HEK293T (cell line): ENCODE measurements at regions not wholly inside any gene's neighbourhood (a gene's known extent, or its start where the extent isn't known, plus 50 kb on each side); places are given as distances from the start of the nearest gene placed in this dataset.
"Not testable (repeated sequence)": the region's sequence is repeated elsewhere in the genome, so short reads cannot be mapped to it uniquely, and the experiment has no call there.

Experiments
- CTCF ChIA-PET: fragments of 350-600 bp; formaldehyde crosslinking; extraction: SDS; loops from one replicate; lab custom pipeline; 2021; ENCODE audit warnings: antibody characterized with exemption, inconsistent platforms; lab: Yijun Ruan, JAX
- POLR2A ChIA-PET: fragments of 350-600 bp; formaldehyde crosslinking; extraction: SDS; loops from one replicate; lab custom pipeline; 2020; ENCODE audit warnings: antibody characterized with exemption, inconsistent platforms; lab: Yijun Ruan, JAX
- DNase-seq: peaks from one replicate; pipeline ENCODE4 v3.0.0; 2012; ENCODE audit warnings: mixed read lengths; ENCODE audit errors: extremely low spot score
- ARNT ChIP-seq: fragments of 450-650 bp; IDR thresholded peaks from 2 replicates; pipeline ENCODE4 v1.6.1; 2017; ENCODE audit warnings: mild to moderate bottlenecking
- BHLHE40 ChIP-seq: fragments of 450-650 bp; IDR thresholded peaks from 2 replicates; pipeline ENCODE4 v1.6.1; 2016; ENCODE audit warnings: mild to moderate bottlenecking, moderate library complexity, borderline replicate concordance
- CTBP1 ChIP-seq: fragments of 450-650 bp; IDR thresholded peaks from 2 replicates; pipeline ENCODE4 v1.6.1; 2016; ENCODE audit warnings: borderline replicate concordance
- ELF4 ChIP-seq: fragments of 450-650 bp; IDR thresholded peaks from 2 replicates; pipeline ENCODE4 v1.6.1; 2017; ENCODE audit warnings: antibody characterized with exemption
- FOXA1 ChIP-seq: fragments of 450-650 bp; IDR thresholded peaks from 2 replicates; pipeline ENCODE4 v1.6.1; 2016; ENCODE audit warnings: mild to moderate bottlenecking
- FOXK2 ChIP-seq: fragments of 450-650 bp; IDR thresholded peaks from 2 replicates; pipeline ENCODE4 v1.6.1; 2016; ENCODE audit warnings: mild to moderate bottlenecking
- FOXM1 ChIP-seq: fragments of 450-650 bp; IDR thresholded peaks from 2 replicates; pipeline ENCODE4 v1.6.1; 2017; ENCODE audit warnings: mild to moderate bottlenecking, borderline replicate concordance
- HDGF ChIP-seq: fragments of 450-650 bp; IDR thresholded peaks from 2 replicates; pipeline ENCODE4 v1.6.1; 2017; ENCODE audit warnings: antibody characterized with exemption, borderline replicate concordance
- L3MBTL2 ChIP-seq: fragments of 450-650 bp; conservative IDR thresholded peaks from 2 replicates; pipeline ENCODE4 v1.6.1; 2016; ENCODE audit warnings: mild to moderate bottlenecking
- LEF1 ChIP-seq: fragments of 450-650 bp; IDR thresholded peaks from 2 replicates; pipeline ENCODE4 v1.6.1; 2017; ENCODE audit warnings: mild to moderate bottlenecking, borderline replicate concordance
- NFRKB ChIP-seq: fragments of 450-650 bp; IDR thresholded peaks from 2 replicates; pipeline ENCODE4 v1.6.1; 2016; ENCODE audit warnings: mild to moderate bottlenecking, moderate library complexity
- PKNOX1 ChIP-seq: fragments of 450-650 bp; IDR thresholded peaks from 2 replicates; pipeline ENCODE4 v1.6.1; 2016
- SP1 ChIP-seq: fragments of 450-650 bp; IDR thresholded peaks from 2 replicates; pipeline ENCODE4 v1.6.1; 2017
- SUZ12 ChIP-seq: fragments of 450-650 bp; IDR thresholded peaks from 2 replicates; pipeline ENCODE4 v1.6.1; 2016; ENCODE audit warnings: mild to moderate bottlenecking
- TARDBP ChIP-seq: fragments of 450-650 bp; IDR thresholded peaks from 2 replicates; pipeline ENCODE4 v1.6.1; 2016
- ZNF384 ChIP-seq: fragments of 450-650 bp; IDR thresholded peaks from 2 replicates; pipeline ENCODE4 v1.6.1; 2016

DNA sequence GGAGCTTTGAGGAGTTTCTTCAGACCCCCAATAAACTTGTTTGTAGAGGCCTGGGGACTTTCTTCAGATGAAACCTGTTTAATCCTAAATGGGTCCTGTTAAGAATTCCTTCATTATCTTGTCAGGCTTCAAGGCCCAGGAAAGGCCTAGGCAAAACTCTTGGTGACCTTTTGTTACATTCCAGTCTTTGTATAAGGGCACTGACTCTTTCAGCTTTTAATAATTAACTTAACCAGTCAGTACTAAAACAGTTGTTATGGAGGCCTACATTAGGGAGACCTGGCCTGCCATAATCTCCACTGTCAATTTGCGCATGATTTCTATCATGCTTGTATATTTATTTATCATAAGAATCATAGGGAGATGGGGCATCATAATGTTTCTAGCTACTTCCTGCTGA lies 110.2 kb downstream of the FCRL5 start:
- no peak for DNase-seq
- ChIA-PET POLR2A (no interaction called here), CTCF (no interaction called here)
- no peak for TF ChIP-seq ZNF384

DNA sequence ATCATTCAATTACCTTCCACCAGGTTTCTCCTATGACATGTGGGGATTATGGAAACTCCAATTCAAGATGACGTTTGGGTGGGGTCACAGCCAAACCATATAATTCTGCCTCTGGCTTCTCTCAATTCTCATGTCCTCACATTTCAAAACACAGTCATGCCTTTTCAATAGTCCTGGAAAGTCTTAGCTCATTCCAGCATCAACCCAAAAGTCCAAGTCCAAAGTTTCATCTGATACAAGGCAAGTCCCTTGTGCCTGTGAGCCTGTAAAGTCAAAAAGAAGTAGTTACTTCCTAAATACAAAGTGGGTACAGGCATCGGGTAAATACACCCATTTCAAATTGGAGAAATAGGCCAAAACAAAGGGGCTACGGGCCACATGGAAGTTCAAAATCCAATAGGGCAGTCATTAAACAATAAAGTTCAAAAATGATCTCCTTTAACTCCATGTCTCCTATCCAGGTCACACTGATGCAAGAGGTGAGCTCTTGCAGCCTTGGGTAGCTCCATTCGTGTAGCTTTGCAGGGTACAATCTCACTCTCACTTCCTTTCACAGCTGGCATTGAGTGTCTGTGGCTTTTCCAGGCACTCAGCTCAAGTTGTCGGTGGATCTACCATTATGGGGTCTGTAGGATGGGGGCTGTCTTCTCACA lies 112.9 kb downstream of the FCRL5 start:
- POLR2A ChIA-PET = no interaction called here
- TF ChIP-seq PKNOX1 (no peak), SUZ12 (no peak), ARNT (no peak), BHLHE40 (no peak), TARDBP (no peak), ZNF384 (no peak), ELF4 (no peak), FOXM1 (no peak), FOXA1 (no peak), SP1 (no peak), FOXK2 (no peak), HDGF (no peak), NFRKB (no peak), CTBP1 (no peak), L3MBTL2 (no peak), LEF1 (no peak)
- DNase-seq = no peak
- CTCF ChIA-PET = interaction anchor here (0.7 kb wide), 1 partner anchor 68 kb away, joined by 3 read pairs; no protein-coding TSS in a partner anchor

DNA sequence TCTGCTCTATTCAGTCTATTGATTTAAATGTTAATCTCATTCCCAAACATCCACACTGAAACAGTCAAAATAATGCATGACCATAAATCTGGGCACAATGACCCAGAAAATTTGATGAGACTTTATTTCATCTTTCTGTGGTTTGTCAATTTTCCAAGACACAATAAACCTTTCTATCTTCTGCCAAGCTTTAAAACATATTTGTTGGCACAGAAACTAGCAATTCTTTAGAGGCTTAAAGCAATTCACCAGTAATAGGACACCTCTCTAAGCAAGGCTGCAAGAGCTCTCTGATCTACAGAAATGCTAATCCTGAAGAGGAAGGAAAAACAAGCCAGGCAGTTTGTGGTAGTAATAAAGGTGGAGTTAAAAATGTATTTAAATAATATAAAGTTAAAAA lies 113.7 kb downstream of the FCRL5 start:
- CTCF ChIA-PET = no interaction called here
- DNase-seq = no peak
- POLR2A ChIA-PET = no interaction called here
- TF ChIP-seq FOXK2 = no peak
- no peak for TF ChIP-seq BHLHE40
- no peak for TF ChIP-seq NFRKB
- TF ChIP-seq LEF1 = no peak
- no peak for TF ChIP-seq ELF4

DNA sequence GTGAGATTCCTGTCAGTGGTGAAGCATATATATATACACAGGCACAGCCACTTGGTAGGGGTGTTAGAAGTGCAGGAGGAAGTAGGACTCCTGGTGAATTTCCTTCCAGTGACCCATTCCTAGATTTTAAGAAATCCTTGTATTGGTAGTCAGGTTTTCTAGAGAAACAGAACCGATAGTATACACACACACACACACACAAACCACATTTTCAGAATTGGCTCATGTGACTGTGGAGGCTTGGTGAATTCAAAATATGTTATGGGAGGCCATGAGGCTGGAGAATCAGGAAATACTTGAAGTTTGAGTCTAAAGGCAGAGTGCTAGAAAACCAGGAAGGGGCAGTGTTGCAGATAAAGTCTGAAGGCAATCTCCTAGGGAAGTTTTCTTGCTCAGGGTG lies 114.2 kb downstream of the FCRL5 start:
- POLR2A ChIA-PET = no interaction called here
- DNase-seq = no peak
- TF ChIP-seq FOXM1 (no peak), BHLHE40 (no peak), SP1 (no peak), ZNF384 (no peak), TARDBP (no peak), PKNOX1 (no peak), NFRKB (no peak), L3MBTL2 (no peak), LEF1 (no peak), HDGF (no peak), SUZ12 (no peak), ARNT (no peak), FOXK2 (no peak), FOXA1 (no peak), ELF4 (no peak), CTBP1 (no peak)
- CTCF ChIA-PET = no interaction called here

DNA sequence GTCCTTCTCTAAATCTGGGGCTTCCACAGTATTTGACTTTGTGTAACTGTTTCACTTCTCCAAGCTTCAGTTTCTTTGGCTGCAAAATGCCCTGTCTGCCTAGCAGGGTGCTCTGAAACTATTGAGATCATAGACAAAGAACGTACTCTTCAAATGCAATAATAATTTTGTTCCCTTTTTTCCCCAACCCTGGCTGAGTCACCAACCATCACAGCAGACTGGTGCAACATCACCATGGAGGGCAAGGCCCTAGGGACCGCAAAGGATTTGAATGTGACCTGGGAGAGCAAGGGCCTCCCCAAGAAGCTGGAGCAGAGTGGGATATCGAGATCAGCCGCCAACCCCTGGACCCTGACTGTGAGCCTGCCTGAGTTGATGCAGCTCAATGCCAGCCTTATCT lies 115.0 kb downstream of the FCRL5 start:
- ChIA-PET POLR2A (no interaction called here), CTCF (no interaction called here)
- no peak for DNase-seq
- TF ChIP-seq SP1 (no peak), CTBP1 (no peak), L3MBTL2 (no peak)

DNA sequence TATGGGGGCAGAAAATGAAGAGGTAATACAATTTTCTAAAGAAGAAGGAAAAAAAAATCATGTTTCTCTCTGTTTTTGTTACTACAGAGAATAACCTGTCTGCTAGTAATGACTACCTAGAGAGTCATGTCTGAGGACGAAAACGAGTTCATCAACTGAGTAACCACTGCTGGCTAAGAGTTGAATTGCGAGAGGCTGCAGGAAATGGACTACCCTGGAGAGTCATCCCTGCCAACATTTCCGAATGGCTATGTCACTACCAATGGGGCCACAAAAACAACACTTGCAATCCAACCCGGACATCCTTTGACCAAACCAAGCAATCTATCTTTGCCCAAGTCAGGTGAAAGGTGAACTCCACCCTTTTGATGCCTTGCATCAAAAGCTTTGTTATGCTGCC lies 120.6 kb downstream of the FCRL5 start:
- DNase-seq = no peak
- CTCF ChIA-PET = no interaction called here
- no peak for TF ChIP-seq FOXA1
- TF ChIP-seq SUZ12 = no peak
- TF ChIP-seq BHLHE40 = no peak
- TF ChIP-seq FOXM1 = no peak
- TF ChIP-seq ZNF384 = no peak
- no peak for TF ChIP-seq HDGF
- no peak for TF ChIP-seq ELF4
- no peak for TF ChIP-seq TARDBP
- no peak for TF ChIP-seq SP1
- no peak for TF ChIP-seq ARNT
- POLR2A ChIA-PET = no interaction called here

DNA sequence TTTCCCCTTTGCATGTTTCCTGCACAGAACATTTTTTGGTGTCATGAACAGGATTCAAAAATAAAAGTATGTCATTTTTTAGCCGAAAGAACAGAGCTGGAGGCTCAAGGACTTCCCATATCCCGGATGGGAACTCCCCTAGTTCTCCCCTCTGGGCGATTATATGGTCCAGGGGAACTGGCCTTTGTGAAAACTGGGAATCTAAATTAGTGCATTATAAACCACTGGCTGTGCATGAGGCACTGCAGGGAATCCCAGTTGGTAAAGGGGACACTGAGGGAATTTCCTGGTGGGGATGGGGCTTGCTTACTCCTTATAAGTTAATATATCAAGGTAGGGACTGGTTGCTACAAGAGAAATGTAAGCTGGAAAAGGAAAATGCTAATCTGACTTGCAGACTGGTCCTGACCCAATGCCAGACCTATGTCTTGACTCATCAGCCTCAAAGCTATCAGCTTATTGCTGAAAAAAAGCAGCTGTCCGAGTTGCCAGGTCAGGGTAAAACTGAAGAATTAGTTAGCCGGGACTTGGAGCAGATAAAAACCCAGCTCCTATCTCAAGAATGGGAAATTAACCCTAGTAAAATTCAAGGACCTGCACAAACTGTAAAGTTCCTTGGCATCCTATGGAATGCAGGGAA lies 122.6 kb downstream of the FCRL5 start:
- CTCF ChIA-PET = no interaction called here
- DNase-seq = no peak
- POLR2A ChIA-PET = no interaction called here
- no peak for TF ChIP-seq HDGF

DNA sequence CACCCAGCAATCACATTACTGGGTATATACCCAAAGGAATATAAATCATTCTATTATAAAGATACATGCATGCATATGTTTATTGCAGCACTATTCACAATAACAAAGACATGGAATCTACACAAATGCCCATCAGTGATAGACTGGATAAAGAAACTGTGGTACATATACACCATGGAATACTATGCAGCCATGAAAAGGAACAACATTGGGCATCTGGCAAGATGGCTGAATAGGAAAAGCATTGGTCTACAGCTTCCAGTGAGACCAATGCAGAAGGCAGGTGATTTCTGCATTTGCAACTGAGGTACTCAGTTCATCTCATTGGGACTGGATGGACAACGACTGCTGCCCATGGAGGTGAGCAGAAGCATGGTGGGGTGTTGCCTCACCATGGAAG lies 128.6 kb downstream of the FCRL5 start:
- DNase-seq, CTCF ChIA-PET, POLR2A ChIA-PET: not testable (repeated sequence)
